GM12891 (cell line): ENCODE measurements at regions not wholly inside any gene's neighbourhood (a gene's known extent, or its start where the extent isn't known, plus 50 kb on each side); places are given as distances from the start of the nearest gene placed in this dataset.

Experiments
- DNase-seq: peaks from one replicate; pipeline ENCODE4 v3.0.0; 2011; ENCODE audit warnings: low spot score; ENCODE audit not compliant: insufficient read length
- FAIRE-seq: peaks from 2 replicates; lab custom pipeline; 2011; peaks lifted over from hg19 to GRCh38; lab: Jason Lieb, UNC
- PAX5 ChIP-seq: IDR thresholded peaks from 2 replicates; pipeline ENCODE4 v1.6.1; 2011; ENCODE audit warnings: low read length, moderate library complexity, mild to moderate bottlenecking; ENCODE audit not compliant: insufficient read depth, severe bottlenecking
- POLR2A ChIP-seq: IDR thresholded peaks from 2 replicates; pipeline ENCODE4 v1.6.1; 2011; ENCODE audit warnings: low read depth, low read length, control low read depth
- POLR2AphosphoS5 ChIP-seq: IDR thresholded peaks from 2 replicates; pipeline ENCODE4 v1.6.1; 2011; ENCODE audit warnings: low read depth, low read length, control low read depth
- POU2F2 ChIP-seq: IDR thresholded peaks from 2 replicates; pipeline ENCODE4 v1.6.1; 2011; ENCODE audit warnings: low read depth, mild to moderate bottlenecking, control low read depth, low read length, moderate library complexity
- SPI1 ChIP-seq: IDR thresholded peaks from 2 replicates; pipeline ENCODE4 v1.6.1; 2011; ENCODE audit warnings: low read depth, low read length, control low read depth
- TAF1 ChIP-seq: IDR thresholded peaks from 2 replicates; pipeline ENCODE4 v1.6.1; 2011; ENCODE audit warnings: low read depth, low read length, control low read depth

DNA sequence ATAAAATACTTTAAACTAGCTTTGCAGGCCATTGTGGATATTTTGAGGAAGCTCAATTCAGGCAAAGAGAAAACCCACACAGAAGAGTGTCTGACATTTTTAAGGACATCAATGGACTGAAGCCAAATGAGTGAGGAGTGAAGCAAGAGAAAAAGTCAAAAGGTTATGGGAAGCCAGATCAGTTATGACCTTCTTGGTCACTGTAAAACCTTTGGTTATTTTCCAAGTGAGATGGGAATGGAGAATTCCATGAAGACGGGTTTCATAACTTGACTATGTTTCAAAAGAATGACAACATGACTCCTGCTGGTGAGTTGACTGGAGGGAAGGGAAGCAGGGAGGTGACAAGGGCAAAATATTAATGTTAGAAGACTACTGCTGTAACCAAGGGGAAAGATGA, 585.2 kb downstream of the EFNA5 start:
- DNase-seq (no peak), FAIRE-seq (no peak)
- TF ChIP-seq SPI1 (no peak), POU2F2 (no peak), TAF1 (no peak), PAX5 (no peak), POLR2AphosphoS5 (no peak), POLR2A (no peak)

DNA sequence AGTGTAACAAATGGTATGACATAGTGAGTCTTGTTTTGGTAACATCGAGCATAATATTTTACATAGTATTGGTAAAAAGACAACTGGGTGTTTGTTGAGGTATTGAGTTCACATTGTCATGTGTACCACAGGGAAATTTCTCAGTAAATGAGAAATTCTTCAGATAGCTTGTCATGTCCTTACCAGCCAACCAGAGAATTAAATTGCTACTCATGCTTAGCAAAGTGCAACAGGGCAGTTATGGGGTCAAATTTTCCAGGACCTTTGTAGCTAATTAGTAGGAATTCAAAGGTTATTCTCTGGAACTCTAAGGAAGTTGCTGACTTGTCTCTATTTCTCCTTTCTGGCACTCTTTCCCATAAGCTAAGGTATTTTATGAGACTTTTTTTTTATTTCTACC, 595.7 kb downstream of the EFNA5 start:
- DNase-seq (no peak), FAIRE-seq (no peak)
- TF ChIP-seq POU2F2 (no peak), TAF1 (no peak), SPI1 (no peak), PAX5 (no peak), POLR2AphosphoS5 (no peak), POLR2A (no peak)

DNA sequence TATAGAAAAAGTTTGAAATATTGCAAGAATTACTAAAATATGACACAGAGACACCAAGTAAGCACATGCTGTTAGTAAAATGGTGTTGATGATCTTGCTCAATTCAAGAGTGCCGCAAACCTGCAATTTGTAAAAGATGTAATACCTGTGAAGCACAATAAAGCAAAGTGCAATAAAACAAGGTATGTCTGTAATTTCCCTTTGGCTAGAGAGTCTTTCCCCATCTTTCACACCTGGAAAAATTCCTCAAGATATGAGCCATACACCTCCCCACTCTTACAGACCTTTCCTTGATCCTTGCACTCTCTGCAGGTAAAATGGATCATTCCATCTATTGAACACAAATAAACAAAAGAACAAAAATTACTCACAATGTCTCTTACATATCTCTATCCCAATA, 597.8 kb downstream of the EFNA5 start:
- no peak for TF ChIP-seq POU2F2
- TF ChIP-seq SPI1: no peak
- no peak for TF ChIP-seq POLR2A
- TF ChIP-seq PAX5: no peak
- no peak for TF ChIP-seq TAF1
- TF ChIP-seq POLR2AphosphoS5: no peak
- no peak for DNase-seq
- FAIRE-seq: no peak

DNA sequence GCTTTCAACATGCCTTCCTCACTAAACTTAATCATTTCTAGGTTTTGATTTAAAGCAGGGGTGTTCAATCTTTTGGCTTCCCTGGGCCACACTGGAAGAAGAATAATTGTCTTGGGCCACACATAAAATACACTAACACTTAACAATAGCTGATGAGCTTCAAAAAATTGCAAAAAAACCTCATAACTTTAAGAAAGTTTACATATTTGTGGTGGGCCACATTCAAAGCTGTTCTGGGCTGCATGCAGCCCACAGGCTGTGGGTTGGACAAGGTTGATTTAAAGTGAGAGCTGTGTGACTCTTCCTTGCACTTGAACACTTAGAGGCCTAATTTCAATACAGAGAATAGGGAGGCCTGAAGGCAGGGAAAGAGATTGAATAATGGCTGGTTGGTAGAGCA, 598.3 kb downstream of the EFNA5 start:
- FAIRE-seq (no peak), DNase-seq (no peak)
- no peak for TF ChIP-seq TAF1
- no peak for TF ChIP-seq PAX5
- TF ChIP-seq POU2F2: no peak
- TF ChIP-seq POLR2A: no peak

DNA sequence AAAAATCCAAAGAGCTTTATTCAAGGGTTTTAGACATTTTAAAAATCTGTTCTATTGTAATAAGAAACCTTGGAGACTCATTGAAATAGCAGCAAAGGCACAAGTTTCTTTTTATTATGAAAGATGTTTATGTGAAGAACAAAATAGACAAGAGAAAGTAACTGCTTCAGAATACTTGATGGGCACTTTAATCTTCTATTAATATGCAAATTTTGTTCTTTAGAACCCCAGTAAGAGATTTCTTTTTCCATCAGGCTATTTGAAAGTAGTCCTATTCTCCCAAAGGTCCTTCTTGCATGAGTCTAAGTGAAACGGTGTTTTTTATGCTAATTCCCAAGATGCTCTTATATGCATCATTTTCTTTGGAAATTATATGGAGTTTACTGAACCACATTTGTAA, 602.0 kb downstream of the EFNA5 start:
- FAIRE-seq (no peak), DNase-seq (no peak)
- TF ChIP-seq TAF1 (no peak), POLR2A (no peak), PAX5 (no peak), POU2F2 (no peak), POLR2AphosphoS5 (no peak), SPI1 (no peak)

DNA sequence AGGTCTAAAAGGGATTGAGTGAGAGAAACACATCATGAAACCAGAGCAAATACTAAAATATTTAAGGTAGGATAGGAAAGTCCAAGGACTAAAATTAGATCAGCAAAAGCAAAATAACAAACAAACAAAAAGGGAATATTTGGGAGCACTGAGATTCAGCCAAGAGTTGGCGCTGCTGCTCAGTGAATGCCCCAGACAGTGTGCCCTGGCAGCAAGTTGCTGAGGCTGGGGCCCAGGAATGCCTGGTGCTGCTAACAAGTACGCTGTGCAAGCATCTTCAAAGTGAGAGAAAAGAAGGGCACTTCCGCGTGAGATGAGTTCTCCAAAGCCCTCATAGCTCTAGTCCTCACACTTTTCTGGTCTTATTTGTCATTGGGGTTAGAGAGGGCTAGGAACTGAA, 603.3 kb downstream of the EFNA5 start:
- DNase-seq: no peak
- TF ChIP-seq PAX5: no peak
- no peak for TF ChIP-seq POU2F2
- no peak for TF ChIP-seq SPI1
- no peak for TF ChIP-seq POLR2A
- TF ChIP-seq TAF1: no peak
- TF ChIP-seq POLR2AphosphoS5: no peak
- FAIRE-seq: no peak

DNA sequence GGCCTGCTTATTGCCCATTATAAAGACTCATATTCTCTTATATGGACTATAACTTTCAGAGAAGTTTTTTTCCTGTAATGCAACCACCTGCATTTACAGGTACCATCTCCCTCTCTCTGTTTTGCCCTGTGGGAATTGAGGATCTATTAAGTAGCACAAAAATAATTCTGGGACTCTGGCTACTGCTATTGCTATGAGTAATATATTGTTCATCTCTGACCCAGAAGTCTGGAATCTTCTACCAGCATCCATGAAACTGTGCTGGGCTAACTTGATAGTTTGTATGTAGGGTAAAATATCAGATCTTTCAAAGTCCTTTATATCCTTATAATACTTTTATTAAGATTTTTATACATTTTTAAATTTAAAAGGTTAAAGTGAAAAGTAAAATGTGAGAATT, 607.2 kb downstream of the EFNA5 start:
- TF ChIP-seq PAX5: no peak
- no peak for TF ChIP-seq POLR2A
- TF ChIP-seq POLR2AphosphoS5: no peak
- TF ChIP-seq POU2F2: no peak
- FAIRE-seq: no peak
- no peak for DNase-seq

DNA sequence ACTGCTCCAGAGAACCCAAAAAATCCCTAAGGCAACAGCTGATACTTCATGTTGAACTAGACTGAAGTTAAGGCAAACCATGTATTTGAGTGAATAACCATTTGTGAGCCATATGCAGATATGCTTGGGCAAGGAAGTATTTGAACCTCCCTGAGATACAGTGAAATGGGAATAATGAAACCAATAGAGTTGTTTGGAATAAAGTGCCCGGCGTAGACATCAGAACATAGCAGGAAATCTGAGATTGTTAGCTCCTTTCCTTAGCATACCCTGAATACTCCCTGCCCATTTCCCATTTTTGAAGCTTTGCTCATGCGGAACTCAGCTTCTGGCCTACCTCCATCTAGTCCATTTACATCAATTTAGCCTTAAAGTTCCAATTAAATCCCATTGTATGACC, 611.9 kb downstream of the EFNA5 start:
- FAIRE-seq (no peak), DNase-seq (no peak)
- no peak for TF ChIP-seq POU2F2
- TF ChIP-seq POLR2A: no peak
- no peak for TF ChIP-seq TAF1
- no peak for TF ChIP-seq PAX5
- no peak for TF ChIP-seq POLR2AphosphoS5
- no peak for TF ChIP-seq SPI1

DNA sequence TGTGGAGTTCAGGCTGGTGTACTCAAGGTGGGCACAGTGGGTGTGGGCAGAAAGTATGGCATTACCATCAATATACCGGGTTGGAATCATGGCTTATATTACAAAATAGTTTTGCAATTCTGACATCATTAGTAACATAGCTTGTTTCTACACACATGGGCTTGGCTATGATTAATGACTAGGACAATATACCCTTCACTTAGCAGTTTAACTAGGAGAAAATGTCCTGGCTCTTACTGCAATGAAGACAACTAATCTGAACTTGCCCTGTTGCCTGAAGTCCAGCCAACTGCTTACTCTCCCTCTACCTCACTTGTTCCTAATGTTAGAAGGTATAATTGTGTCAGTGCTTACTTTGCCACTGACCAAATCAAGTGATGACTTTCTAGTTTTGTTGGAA, 612.5 kb downstream of the EFNA5 start:
- TF ChIP-seq POLR2AphosphoS5: no peak
- TF ChIP-seq SPI1: no peak
- TF ChIP-seq TAF1: no peak
- TF ChIP-seq POU2F2: no peak
- no peak for TF ChIP-seq PAX5
- TF ChIP-seq POLR2A: no peak
- FAIRE-seq: no peak
- no peak for DNase-seq

DNA sequence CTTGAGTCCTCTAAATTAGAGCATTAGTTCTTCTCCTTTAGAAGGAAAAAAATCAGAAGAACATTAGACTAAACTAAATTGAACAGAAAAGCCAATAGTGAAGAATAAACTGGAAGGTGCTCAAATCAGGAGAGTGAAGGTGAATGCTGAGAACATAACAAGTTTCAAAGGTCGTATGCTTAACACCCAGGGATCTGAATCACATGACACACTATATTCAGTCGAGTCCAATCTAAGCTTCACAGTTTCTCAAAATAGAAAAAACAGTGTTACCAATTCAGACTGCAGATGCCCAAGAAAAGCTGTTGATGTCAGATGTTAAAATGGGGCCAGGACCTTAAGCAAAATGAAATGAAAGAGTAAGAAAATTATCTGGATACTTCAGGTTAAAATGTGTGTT, 614.5 kb downstream of the EFNA5 start:
- DNase-seq (no peak), FAIRE-seq (no peak)
- TF ChIP-seq POU2F2 (no peak), PAX5 (no peak)
